Sigmoid colon (tissue), 6 donors: ENCODE measurements at regions not wholly inside any gene's neighbourhood (a gene's known extent, or its start where the extent isn't known, plus 50 kb on each side); places are given as distances from the start of the nearest gene placed in this dataset.

Source experiments
- DNase-seq: peaks from one replicate; pipeline ENCODE4 v3.0.0-alpha.2; 2019
- H3K27ac ChIP-seq, 4 donors: fragments of 200-600 bp; sonication (generic); one replicate each; pipeline ENCODE4 v1.5.1; 2016 to 2019; ENCODE audit warnings: mild to moderate bottlenecking in 1 of 4
- H3K27me3 ChIP-seq, 3 donors: fragments of 200-600 bp; sonication (generic); one replicate each; pipeline ENCODE4 v1.5.1; 2019; ENCODE audit warnings: mild to moderate bottlenecking in 1 of 3
- H3K36me3 ChIP-seq, 4 donors: fragments of 200-600 bp; sonication (generic); one replicate each; pipeline ENCODE4 v1.5.1; 2016 to 2019
- H3K4me1 ChIP-seq, 4 donors: fragments of 200-600 bp; sonication (generic); one replicate each; pipeline ENCODE4 v1.5.1; 2017 to 2019
- H3K4me3 ChIP-seq, 4 donors: fragments of 200-600 bp; sonication (generic); one replicate each; pipeline ENCODE4 v1.5.1; 2017 to 2019; ENCODE audit warnings: mild to moderate bottlenecking in 2 of 4, moderate library complexity in 1 of 4
- H3K9me3 ChIP-seq, 4 donors: fragments of 200-600 bp in 3 of 4; sonication (generic) in 3 of 4; one replicate each; pipeline versions ENCODE4 v1.5.1 to v1.6.1; 2013 to 2019
- EP300 ChIP-seq, 4 donors: sonication (generic); formaldehyde crosslinking; IDR thresholded peaks; one replicate each; pipeline ENCODE4 v1.6.1; 2017; ENCODE audit warnings: antibody characterized with exemption in 4 of 4
- POLR2A ChIP-seq, 2 donors: fragments of 450-650 bp; IDR thresholded peaks; one replicate each; pipeline ENCODE4 v1.6.1; 2016; ENCODE audit warnings: antibody characterized with exemption in 2 of 2, mild to moderate bottlenecking in 2 of 2, moderate library complexity in 2 of 2
- POLR2AphosphoS5 ChIP-seq, 4 donors: sonication (generic); formaldehyde crosslinking; IDR thresholded peaks; one replicate each; pipeline ENCODE4 v1.6.1; 2017; ENCODE audit warnings: antibody characterized with exemption in 4 of 4
- WGBS, 2 donors: extraction: QIAGEN DNeasy Blood & Tissue Kit; methylation state at CpG; one replicate each; pipeline ENCODE4 v1.1.7; 2013; 5-methylcytosine and 5-hydroxymethylcytosine counted together
- intact Hi-C: fragments of 100-400 bp; cut with DNase I; formaldehyde crosslinking; loops from one replicate; pipeline ENCODE4 v1.15.1; 2023
- TF ChIP-seq, protein P1 (sequence below), 4 experiments: fragments of 450-650 bp in 3 of 4; fragments of 200-600 bp in 1 of 4; IDR thresholded peaks; one replicate each; pipeline ENCODE4 v1.5.1; 2016 to 2019; ENCODE audit warnings: antibody characterized with exemption in 4 of 4, mild to moderate bottlenecking in 3 of 4, moderate library complexity in 2 of 4
- donor health status: healthy with polysubstance abuse.
- donor health status: healthy.

DNA sequence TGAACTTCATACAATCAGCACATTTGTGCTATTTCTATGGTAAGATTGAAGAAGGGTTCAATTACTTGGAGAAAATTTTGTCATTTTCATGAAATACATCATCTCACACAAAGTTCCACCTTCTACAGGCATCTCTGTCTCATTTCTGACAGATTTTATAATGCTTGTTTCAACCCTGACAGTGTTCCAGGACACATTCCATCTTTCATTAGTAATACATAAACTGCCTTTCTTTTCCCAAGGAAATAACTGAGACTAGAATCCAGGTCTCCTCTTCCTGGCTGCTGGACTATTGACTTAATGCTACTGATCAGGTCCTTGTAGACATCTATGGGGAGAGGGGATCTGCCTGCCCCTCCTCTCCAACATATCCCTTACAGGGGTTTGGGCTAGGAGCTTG lies 70.1 kb upstream of the PLPP4 start:
- H3K9me3 ChIP-seq, result no peaks in the 10 kb centered on the region
- TF ChIP-seq, protein P1, sequence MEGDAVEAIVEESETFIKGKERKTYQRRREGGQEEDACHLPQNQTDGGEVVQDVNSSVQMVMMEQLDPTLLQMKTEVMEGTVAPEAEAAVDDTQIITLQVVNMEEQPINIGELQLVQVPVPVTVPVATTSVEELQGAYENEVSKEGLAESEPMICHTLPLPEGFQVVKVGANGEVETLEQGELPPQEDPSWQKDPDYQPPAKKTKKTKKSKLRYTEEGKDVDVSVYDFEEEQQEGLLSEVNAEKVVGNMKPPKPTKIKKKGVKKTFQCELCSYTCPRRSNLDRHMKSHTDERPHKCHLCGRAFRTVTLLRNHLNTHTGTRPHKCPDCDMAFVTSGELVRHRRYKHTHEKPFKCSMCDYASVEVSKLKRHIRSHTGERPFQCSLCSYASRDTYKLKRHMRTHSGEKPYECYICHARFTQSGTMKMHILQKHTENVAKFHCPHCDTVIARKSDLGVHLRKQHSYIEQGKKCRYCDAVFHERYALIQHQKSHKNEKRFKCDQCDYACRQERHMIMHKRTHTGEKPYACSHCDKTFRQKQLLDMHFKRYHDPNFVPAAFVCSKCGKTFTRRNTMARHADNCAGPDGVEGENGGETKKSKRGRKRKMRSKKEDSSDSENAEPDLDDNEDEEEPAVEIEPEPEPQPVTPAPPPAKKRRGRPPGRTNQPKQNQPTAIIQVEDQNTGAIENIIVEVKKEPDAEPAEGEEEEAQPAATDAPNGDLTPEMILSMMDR (IDR thresholded peaks at IDR 0.05), result no peak
- TF ChIP-seq EP300 (IDR thresholded peaks at IDR 0.05), result no peak
- no peak for TF ChIP-seq POLR2AphosphoS5 (IDR thresholded peaks at IDR 0.05)
- TF ChIP-seq POLR2A (IDR thresholded peaks at IDR 0.05), result no peak
- H3K27me3 ChIP-seq, result no peaks in the 10 kb centered on the region
- H3K27ac ChIP-seq, result no peak overlapping the region
- intact Hi-C loops, result no loop called here
- H3K4me1 ChIP-seq, result no peaks in the 10 kb centered on the region
- H3K4me3 ChIP-seq, result no peak overlapping the region
- no peak for DNase-seq
- H3K36me3 ChIP-seq, result no peaks in the 10 kb centered on the region

DNA sequence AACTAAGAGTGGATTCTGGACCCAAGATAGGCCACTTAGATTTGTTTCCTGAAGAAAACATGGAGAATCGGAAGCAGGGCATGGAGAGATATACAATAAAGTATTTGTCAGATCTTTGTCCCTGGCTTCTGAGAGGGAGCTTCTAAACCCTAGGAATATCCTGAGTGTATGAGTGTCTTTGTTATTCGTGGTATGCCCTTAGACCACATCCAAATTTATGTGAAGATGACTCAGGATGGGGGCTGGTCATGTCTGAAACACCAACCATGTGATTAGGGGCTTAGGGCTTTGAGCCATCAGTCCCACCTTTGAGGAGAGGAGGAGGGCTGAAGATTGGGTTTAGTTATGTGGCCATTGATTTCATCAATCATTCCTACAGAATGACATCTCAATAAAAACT lies 69.7 kb upstream of the PLPP4 start:
- H3K36me3 ChIP-seq, result no peaks in the 10 kb centered on the region
- H3K27me3 ChIP-seq, result no peaks in the 10 kb centered on the region
- WGBS, 2 donors, result 83 to 86% methylated on average over 2 of the region's 2 CpGs
- no peaks in the 10 kb centered on the region for H3K9me3 ChIP-seq
- no peak overlapping the region for H3K27ac ChIP-seq
- intact Hi-C loops, result no loop called here
- no peak for DNase-seq
- no peak overlapping the region for H3K4me3 ChIP-seq
- no peak for TF ChIP-seq EP300 (IDR thresholded peaks at IDR 0.05)
- no peak for TF ChIP-seq POLR2A (IDR thresholded peaks at IDR 0.05)
- no peak for TF ChIP-seq POLR2AphosphoS5 (IDR thresholded peaks at IDR 0.05)
- TF ChIP-seq, protein P1 (IDR thresholded peaks at IDR 0.05), result no peak
- no peaks in the 10 kb centered on the region for H3K4me1 ChIP-seq

DNA sequence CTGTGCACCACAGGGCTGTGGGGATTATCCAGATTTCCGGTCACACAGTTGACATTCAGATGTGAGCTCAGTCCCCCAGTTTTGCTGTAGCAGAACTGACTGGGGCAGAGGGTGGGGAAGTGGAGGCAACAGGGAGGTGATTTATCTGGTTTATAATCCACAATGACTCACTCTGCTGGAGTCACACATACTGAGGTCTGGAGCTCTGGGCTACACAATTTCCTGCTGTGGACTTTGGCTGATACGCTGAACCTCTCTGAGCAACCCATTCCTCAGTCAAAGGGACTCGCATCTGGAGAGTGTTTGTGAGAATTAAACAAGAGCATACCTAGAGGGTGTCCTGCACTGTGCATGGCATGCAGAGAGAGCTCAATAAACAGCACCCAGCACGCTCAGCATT lies 64.8 kb upstream of the PLPP4 start:
- no peak for DNase-seq
- Histone ChIP-seq H3K36me3 (no peaks in the 10 kb centered on the region), H3K4me3 (no peak overlapping the region), H3K27me3 (peaks cover 0 to 4% (median 0%) of the 10 kb centered on the region in 3 donors), H3K4me1 (no peaks in the 10 kb centered on the region), H3K27ac (no peak overlapping the region), H3K9me3 (no peaks in the 10 kb centered on the region)
- 23 to 77% methylated on average over 4 of the region's 4 CpGs for WGBS, 2 donors
- TF ChIP-seq POLR2A (IDR thresholded peaks at IDR 0.05) (no peak), EP300 (IDR thresholded peaks at IDR 0.05) (no peak), POLR2AphosphoS5 (IDR thresholded peaks at IDR 0.05) (no peak)
- TF ChIP-seq, protein P1 (IDR thresholded peaks at IDR 0.05), result no peak
- intact Hi-C loops, result no loop called here

DNA sequence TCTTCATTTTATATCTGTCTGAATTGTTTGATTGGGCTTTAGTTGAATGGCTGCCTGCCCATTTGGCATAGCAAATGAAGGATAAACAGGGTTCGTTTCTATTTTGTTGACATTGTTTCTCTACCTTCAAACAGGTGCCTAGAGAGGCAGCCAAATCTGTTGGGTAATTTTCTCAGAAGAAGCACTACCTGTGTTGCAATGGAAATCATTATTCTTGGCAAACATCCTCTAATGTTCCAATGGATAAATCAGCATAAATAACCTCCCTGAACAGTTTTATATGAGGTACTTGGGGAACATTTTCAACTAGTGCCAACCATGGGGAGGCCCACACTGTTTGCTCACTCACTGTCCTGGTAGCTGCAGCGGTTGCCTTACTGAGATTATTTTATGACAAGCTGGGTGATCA lies 64.4 kb upstream of the PLPP4 start:
- 16 to 51% methylated on average over 2 of the region's 2 CpGs for WGBS, 2 donors
- DNase-seq, result no peak
- H3K4me3 ChIP-seq, result no peak overlapping the region
- TF ChIP-seq, protein P1 (IDR thresholded peaks at IDR 0.05), result no peak
- TF ChIP-seq POLR2A (IDR thresholded peaks at IDR 0.05), result no peak
- TF ChIP-seq POLR2AphosphoS5 (IDR thresholded peaks at IDR 0.05), result no peak
- no peak for TF ChIP-seq EP300 (IDR thresholded peaks at IDR 0.05)
- no peaks in the 10 kb centered on the region for H3K36me3 ChIP-seq
- no peak overlapping the region for H3K27ac ChIP-seq
- intact Hi-C loops, result no loop called here
- no peaks in the 10 kb centered on the region for H3K4me1 ChIP-seq
- H3K27me3 ChIP-seq, result peaks cover 0 to 4% (median 0%) of the 10 kb centered on the region in 3 donors
- H3K9me3 ChIP-seq, result no peaks in the 10 kb centered on the region

DNA sequence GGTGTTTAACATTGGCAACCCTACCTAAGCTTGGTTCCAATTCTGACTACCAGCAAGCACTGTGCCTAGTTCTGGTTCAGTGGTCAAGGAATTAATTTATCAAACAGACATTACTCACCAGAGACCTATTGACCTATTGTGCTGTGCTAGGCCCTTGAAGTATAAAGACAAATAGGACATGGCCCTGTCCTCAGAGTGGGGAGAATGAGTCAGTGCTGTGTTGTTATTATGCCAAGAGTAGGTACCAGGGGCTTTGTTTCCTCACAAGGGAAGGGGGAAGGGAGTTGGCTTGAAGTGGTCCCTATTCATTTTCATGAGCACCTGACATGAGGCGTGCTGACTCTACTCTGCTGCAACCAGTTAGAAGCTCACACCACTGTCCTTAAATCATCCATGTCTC lies 62.6 kb upstream of the PLPP4 start:
- peaks cover 0 to 4% (median 0%) of the 10 kb centered on the region in 3 donors for H3K27me3 ChIP-seq
- intact Hi-C loops, result no loop called here
- WGBS, 2 donors, result 89 to 98% methylated on average over 1 of the region's 1 CpG

More for the DNA sequence above, 62.6 kb upstream of the PLPP4 start:
- TF ChIP-seq EP300 (IDR thresholded peaks at IDR 0.05), result no peak
- TF ChIP-seq, protein P1 (IDR thresholded peaks at IDR 0.05), result no peak
- no peak for TF ChIP-seq POLR2A (IDR thresholded peaks at IDR 0.05)
- TF ChIP-seq POLR2AphosphoS5 (IDR thresholded peaks at IDR 0.05), result no peak
- H3K36me3 ChIP-seq, result no peaks in the 10 kb centered on the region
- H3K9me3 ChIP-seq, result peaks cover 0 to 3% (median 0%) of the 10 kb centered on the region in 4 donors
- DNase-seq, result no peak
- H3K27ac ChIP-seq, result no peak overlapping the region
- H3K4me1 ChIP-seq, result no peaks in the 10 kb centered on the region
- H3K4me3 ChIP-seq, result no peak overlapping the region
